Fibroblast of upper back skin (primary cell): ENCODE measurements at regions not wholly inside any gene's neighbourhood (a gene's known extent, or its start where the extent isn't known, plus 50 kb on each side); places are given as distances from the start of the nearest gene placed in this dataset.
A peak's percentile ranks its signal among the peaks of the same experiment; 100 is the strongest.

Experiments
- DNase-seq: peaks from one replicate; pipeline ENCODE4 v3.0.0-alpha.2; 2013

DNA sequence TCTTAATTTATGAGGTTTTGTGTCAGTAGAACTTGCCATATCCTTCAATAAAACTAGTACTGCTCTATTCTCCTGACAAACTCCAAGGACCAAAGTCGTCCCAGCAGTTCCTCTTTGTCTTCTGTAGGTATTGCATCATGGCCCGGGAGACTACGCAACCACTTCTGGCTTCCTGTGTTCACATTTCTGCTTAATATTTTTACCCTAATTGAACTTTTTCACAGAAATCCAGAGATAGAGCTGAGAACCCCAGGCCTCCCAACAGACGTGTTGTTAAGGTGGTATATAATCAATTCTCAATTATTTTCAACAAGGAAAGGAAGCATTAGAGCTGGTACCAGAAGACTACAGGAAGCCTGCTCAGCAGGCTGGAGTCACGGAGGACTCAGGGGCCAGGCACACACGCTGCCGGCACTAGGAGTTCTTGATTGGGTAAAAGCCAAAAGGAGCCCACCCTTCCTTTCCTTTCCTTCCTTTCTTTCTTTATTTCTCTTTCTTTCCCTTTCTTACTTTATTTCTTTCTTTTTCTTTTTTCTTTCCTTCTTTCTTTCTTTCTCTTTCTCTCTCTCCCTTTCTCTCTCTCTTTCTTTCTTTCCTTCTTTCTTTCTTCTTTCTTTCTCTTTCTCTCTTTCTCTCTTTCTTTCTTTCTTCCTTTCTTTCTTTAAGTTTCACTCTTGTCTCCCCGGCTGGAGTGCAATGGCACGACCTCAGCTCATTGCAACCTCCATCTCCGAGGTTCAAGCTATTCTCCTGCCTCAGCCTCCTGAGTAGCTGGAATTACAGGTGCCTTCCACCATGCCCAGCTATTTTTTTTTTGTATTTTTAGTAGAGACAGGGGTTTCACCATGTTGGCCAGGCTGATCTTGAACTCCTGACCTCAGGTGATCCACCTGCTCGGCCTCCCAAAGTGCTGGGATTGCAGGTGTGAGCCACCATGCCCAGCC is 173.7 kb downstream of the ZBTB18 start:
- DNase-seq = no peak

DNA sequence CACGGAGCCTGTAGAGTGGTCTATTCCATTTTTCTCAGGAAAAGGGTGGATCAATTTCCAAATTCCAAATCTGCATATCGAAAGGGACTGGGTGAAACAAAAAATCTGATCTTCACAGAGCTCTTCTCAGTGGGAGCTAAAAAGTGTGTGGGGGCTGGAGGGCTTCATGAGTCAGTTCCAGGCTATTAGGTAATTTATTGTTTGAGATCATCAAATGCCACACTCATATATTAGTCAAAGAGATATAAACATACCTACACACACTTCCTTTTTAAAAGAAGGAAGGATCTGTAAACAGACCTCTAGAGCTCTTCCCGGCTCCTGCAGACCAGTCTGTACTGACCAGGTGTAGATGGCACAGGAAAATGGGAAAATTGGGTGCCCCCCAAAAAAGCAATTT is 175.4 kb downstream of the ZBTB18 start:
- no peak for DNase-seq

DNA sequence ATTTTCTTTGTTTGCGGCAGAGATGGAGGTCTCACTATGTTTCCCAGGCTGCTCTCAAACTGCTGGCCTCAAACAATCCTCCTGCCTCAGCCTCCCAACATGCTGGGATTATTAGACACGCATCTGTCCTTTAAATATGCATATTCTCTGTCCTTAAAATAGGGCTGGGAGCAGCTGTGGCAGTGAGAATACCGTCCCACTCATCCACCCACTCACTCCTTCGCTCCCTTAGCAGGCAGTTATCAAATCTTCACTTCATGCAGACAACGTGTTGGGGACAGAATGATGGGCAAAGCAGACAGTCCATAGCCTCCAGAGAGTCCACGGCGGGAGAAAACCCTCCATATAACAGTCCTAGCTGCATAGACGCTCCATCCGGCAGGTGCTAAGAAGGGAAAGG is 179.4 kb downstream of the ZBTB18 start:
- DNase-seq = no peak

DNA sequence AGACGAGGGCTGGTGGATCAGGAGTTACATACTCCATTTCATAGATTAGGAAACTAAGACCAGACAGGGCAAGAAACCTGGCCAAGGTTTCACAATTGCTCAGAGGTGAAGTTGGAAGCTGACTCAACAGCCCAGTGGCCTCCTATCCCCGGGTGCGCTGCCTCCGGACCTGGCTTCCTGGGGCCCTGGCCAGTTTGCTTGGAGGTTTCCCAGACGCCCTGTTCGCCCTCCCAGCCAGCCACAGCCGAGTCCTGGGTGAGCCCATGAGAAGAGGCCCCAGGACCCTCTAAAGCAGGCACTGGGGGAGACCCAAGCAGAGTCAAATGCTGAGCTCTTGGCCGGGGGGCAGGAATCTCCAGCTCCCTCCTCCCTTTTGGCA is 180.1 kb downstream of the ZBTB18 start:
- DNase-seq = no peak

DNA sequence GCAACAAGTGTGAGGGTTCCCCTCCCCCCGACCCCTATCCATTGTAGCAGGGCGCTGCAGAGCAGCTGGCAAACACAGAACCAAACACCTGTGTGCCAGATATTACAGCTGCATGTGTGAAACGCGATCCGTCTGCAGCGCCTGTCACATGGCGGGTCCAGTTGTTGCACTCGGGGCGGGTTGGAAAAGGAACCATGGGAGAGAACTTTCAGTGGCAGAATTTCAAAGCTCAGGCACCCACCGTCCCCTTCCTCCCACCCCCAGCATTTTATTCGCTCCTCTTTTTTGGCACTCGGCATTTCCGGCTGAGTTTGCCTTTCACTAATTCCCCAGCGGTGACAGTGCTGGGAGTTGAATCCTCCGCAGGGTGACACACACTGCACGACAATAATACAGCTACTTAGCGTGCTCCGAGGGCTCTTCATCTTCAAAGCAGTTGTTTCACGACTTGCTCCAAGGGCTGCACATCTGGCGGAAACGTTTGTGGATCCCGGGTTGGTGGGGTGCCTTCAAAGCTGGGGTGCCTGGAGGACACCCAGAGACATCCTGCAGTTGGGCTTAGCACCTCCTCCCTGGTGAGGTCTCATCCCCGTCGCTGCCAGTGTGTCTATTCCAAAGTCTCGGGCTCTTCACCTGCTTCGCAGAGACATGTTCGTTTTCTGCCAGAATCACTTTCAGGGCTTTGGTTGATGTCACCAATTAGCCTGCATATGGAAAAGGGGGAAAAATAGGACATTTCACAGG is 180.7 kb downstream of the ZBTB18 start:
- no peak for DNase-seq

DNA sequence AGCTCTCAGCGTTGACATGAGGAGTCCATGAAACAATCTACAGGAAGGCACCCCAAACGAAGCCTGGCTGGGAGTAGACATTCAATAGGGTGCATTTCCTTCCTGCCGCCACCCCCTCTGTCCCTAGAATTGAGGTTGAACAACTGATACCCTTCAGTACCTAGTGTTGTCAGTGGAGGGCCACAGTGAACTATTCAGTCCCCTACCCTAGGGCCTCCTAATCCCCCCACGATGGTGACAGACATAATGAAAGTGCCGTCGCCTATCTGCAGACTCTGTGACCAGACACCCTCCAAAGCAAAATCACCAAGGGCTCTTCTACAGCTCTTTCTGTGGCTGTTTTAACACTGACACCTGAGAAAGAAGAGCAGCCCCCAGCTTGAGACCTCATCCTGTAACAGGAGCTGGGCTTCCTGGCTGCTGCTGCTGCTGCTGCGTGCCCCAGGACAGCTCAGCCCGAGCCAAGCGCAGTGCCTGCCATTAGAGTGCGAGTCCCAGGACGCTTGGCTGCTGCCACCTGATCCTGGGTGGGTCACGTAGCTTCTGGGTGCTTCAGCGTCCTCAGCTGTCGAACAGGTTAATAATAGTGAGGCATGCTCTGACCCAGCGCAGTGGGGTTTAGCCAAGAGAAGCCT is 183.0 kb downstream of the ZBTB18 start:
- no peak for DNase-seq

DNA sequence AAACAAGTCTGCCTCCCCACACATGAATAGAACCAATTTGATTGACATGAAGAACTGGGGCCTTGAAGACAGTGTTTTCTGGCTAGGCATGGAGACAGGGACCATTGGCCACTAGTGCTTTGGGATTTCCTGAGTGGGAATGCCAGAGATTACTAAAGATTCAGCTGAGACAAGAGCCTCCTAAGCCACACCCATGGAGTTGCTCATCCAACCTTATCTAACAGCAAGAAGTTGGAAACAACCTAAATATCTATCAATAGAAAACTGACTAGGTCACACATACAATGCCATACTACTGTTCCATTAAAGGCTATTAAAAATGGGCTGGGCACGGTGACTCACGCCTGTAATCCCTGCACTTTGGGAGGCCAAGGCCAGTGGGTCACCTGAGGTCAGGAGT is 184.1 kb downstream of the ZBTB18 start:
- no peak for DNase-seq

DNA sequence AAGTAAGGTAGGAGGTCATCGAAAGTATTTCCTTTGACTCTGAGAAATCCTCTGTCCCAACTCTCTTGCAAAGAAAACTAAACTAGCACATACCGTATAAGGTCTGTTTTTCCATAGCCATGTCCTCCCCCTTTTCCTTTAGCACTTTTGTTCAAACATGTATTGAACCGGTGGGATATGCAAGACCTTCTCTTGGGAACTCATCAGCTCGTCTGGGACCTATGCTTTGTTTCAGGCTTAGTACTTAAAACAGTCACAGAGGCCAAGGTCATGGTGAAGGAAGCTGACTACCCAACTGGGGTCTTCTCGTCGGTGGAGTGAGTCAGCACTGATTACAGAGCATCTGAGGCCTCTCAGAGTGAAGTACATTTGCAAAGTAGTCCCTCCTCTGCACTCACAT is 185.0 kb downstream of the ZBTB18 start:
- no peak for DNase-seq

DNA sequence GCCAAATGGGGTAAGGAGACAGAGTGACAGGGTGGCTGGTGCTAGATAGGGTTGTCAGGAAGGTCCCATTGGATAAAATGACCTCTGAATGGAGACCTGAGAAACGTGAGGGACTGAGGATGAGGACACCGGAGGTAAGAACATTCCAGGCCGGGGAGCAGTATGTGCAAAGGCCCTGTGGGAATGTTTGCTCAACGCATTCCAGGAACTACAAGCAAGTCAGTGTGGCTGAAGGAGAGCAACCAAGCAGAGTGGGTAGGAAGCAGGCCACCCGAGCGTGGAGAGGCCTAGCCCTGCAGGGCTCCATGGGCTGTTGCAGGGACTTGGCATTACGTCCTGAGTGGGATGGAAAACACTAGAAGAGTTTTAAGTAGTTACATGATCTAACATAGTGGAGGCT is 185.6 kb downstream of the ZBTB18 start:
- no peak for DNase-seq

DNA sequence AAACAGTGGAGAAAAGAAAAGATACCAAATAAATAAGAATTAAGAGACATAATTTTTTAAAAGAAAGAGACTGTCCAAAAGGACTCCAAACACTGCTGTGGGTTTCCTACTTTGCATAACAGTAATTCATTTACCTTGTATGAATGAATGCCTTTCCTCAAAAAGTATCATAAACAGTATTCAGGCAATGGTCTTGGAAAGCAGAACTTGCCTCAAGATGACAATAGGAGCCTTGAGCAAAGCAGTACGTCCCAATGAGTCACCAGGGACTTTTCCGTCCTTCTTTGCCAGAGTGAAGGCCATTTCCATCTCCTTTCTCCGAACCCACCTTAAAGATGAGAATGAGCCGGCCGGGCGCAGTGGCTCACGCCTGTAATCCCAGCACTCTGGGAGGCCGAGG is 186.4 kb downstream of the ZBTB18 start:
- DNase-seq = no peak

DNA sequence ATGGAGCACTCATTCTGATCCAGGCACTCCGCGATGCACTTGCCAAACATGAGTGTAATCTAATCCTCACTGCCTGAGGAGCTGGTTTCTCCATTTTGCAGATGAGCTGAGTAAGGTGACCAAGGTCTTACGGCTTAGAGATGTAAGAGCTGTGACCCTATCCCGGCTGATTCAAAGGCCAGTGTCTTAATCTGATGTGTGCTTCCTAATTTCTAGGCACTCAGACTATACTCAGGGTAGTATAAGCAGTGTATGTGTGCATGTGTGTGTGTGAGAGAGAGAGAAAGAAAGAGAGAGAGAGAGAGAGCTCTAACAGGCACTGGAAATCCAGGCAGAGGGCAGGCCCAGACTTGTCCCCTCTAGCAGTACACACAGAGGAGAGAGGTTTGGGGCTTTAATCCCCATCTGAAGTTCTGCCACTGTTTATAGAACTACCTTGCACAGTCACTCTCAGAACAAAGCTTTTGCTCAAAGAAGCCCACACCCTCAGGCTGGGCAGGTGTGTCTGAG is 188.2 kb downstream of the ZBTB18 start:
- DNase-seq = peak; percentile 25

DNA sequence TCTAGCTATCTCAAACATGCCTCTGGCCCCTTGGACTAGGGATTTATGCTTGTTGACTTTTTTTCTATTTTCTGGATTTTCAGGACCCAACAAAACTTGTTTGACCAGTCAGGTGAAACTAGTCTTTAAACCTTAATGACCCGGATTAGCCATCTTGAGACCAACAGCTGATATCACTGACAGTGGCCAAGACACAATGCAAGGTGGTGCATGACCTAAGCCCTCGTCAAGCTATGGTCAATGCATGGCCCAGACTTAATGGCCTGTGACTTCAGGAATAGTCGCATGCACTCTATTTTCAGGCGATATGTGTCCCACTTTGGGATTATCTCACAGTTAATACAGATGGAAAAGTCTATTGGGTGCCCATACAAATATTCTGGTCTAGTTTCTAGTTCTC is 190.4 kb downstream of the ZBTB18 start:
- no peak for DNase-seq

DNA sequence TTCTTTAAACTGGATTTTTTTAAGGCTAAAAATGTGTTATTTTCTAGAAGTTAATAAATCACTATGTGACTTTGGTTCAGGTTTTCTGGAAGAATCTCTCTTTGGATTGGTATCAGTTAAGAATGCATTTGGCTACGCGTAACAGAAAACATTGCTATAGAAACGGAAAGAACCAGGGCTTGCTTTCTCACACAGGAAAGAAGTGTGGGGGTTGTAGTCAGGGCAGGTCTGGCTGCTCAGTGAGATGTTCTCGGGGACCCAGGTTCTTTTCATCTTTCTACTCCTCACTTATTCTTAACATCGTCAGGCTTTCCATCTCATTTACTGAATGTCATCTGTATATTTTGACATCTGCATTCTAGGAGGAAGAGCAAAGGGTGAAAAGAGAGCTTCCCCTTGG is 191.4 kb downstream of the ZBTB18 start:
- DNase-seq = no peak

DNA sequence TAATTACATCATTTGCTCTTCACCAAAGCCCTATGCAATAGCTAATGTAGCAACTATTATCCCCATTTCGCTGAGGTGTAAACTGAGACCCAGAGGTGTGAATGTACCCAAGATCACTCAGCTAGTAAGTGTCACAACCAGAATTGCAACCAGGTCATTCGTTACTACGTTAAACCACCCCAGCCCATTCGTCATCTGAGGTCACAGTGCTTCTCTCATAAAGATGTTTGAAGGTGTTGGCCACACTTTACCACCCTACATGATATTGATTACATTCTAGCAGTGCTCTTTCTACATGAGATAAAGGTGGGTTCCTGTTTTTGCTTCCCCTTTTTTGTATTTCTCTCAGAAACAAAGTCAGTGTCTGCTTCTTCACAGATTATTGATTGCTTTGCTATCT is 195.3 kb downstream of the ZBTB18 start:
- no peak for DNase-seq

DNA sequence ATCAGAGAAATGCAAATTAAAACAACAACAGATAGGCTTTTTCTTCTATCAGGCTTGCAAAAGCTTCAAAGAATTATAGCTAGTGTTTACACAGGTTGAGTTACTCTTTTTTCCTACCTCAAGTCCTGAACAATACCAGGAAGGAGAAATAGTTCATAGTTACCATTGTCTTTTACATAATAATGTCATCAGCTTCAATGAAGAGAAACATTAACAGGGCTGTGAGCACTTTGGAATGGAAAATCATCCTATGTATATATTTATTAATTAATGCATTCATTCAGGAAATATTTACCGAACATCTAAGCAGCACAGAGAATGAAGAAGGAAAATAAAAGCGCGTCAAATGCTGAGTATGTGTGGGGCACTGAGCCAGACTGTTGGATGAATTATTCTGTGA is 197.3 kb downstream of the ZBTB18 start:
- no peak for DNase-seq

DNA sequence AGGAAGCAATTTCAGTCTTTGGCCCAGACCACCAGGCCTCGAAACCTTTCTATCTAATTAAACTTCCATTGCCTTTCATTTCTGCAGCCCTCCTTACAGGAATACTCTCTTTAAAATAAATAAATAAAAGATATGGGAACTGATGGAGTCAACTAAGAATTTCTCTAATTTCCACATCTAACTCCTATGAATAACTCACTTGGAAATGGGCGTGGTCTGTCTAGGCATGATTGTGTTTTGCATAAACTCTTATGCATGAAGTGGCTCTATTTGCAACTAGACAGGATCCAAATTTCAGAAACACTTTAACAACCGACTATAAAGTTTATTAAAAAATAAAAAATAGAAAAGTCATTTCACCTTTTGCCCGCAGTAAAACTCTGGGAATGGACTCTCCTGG is 199.5 kb downstream of the ADSS2 start:
- DNase-seq = no peak

DNA sequence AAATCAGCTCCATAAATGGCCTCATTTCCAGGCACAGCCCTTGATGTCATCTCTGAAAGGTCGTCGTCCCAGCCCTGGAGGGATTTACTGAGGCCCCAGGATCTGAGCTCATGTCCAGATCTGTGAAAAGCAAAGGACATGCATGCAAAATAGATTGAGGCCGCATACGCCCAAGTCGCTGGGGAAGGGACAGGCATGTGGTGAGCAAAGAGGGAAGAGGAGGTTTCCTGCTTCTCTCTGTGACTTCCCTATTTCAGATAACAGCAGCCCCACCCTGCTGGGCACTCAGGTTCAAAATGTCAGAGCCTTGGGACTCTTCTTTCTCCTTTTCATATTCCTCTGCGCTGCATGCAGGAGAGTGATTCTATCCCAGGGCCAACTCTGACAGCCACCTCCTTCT is 197.2 kb downstream of the ADSS2 start:
- DNase-seq = no peak

DNA sequence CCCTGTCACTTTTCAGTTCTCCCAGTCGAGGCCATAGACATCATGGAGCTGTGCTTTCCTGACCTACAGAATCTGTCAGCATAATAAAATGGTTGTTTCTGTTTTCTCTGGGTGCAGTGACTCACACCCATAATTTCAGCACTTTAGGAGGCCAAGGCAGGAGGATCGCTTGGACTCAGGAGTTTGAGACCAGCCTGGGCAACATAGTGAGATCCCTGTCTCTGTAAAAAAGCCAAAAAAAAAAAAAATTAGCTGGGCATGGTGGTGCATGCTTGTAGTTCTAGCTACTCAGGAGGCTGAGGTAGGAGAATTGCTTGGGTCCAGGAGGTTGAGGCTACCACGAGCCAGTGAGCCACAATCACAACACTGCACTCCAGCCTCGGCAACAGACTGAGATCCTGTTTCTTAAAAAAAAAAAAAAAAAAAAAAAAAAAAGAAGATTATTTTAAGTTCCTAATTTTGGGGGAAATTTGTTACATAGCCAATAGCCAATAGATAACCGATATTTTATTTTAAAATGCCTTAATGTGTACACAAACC is 196.2 kb downstream of the ADSS2 start:
- no peak for DNase-seq

DNA sequence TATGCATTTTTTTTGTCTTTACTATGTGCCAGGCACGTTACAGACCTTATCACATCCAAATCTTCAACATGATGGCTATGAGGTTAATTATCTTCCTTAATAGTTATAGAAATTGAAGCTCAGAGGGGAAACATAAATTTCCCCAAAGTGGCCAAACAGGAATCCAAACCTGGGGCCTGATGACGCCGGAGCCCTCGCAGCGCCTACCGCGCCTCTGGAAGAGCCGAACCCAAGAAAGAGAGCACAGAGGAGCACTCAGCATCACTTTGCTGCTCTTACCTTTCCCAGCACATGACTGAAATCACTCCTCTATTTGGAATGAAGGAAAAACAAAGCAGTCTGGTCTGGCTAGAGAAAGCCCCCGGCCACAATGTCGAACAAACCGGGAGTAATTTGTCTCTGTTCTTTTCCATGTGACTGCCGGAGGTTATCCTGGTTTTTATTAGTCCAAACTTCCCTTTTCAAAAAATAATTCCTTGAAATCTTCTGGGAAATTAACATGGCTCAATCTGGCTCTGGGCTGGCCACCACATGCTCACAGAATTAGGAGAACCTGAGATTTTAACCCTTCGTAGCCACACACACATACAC is 195.5 kb downstream of the ADSS2 start:
- no peak for DNase-seq

DNA sequence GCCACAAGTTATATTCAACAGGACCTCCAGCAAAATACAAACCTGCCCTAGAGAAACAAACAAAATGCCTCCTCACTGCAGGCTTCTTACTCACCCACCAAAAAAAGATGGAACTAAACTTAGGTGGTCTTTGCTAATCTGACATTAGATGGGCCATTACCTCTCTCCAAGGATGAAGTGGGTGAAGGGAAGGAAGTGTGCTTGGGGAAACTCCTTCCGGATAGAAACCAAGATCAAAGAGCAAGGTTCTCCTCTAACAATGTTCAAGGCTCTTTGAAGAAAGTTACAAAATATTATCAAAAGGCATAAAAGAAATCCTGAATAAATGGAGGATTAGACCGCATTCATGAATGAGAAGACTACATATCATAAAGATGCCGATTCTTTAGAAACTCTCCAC is 187.5 kb downstream of the ADSS2 start:
- DNase-seq = no peak

DNA sequence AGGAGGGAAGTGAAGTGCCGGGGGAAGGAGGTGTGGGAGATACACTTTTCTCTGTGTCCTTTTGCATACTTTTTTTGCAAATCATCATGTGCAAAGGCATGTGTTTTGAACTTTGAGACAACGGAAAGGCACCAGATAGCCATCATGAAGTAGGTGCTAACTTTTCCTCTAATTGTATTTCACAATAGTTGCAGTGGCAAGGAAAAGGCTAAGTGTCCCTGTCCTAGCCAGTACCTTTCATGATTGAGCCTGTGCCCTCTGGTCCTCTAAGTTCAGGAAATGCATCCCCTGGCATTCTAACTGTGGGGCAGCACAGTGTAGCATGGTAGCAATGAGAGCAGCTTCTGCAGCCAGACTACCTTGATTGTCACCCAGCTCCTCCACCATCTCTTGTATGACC is 186.2 kb downstream of the ADSS2 start:
- DNase-seq = no peak

DNA sequence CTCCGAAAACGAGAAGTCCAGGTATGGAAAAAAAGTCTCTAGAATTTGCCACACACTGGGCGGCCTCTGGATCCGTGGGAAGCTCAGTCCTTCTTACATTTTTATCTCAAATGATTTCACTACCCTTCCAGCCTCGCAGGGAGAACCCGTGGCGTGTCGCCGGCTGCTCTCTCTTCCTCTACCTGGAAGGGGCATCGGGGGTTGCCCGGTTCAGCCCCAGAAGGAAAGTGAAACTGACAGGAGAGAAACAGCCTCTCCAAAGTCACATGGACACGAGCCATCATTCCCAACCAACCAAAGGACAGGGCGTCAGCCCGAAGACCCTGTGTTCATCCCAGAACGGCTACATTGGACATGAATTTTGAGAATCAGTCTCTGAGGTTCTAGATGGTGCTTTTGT is 182.5 kb downstream of the ADSS2 start:
- DNase-seq = no peak

DNA sequence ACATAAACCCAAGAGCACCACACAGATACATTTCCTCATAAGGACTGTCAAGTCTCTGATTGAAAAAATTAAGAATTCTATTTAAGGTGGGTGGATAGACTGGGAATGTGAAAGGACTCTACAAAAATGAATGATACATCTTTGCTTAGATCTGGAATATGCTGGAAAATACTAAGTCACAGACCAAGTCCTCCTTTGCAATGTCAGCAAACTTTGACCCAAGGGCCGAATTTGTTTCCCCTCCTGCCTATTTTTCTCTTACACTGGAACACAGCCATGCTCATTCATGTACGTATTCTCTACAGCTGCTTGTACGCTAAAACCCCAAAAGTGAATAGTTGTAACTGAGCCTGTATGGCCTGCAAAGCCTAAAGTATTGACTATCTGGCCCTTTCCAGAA is 180.7 kb downstream of the ADSS2 start:
- no peak for DNase-seq
